Hepatocyte (in vitro differentiated cells): ENCODE measurements at regions not wholly inside any gene's neighbourhood (a gene's known extent, or its start where the extent isn't known, plus 50 kb on each side); places are given as distances from the start of the nearest gene placed in this dataset.
A peak's percentile ranks its signal among the peaks of the same experiment; 100 is the strongest.

Experiments used
- DNase-seq: peaks from one replicate; pipeline ENCODE4 v3.0.0-alpha.2; 2016; ENCODE audit warnings: low spot score
- H2AFZ ChIP-seq: fragments of 200-600 bp; sonication (generic); 2 replicates; pipeline ENCODE4 v1.6.0; 2016; ENCODE audit warnings: antibody characterized with exemption, mild to moderate bottlenecking
- H3K27ac ChIP-seq: fragments of 200-600 bp; sonication (generic); 2 replicates; pipeline ENCODE4 v1.5.1; 2016; ENCODE audit warnings: mild to moderate bottlenecking
- H3K27me3 ChIP-seq: fragments of 200-600 bp; sonication (generic); 2 replicates; pipeline ENCODE4 v1.6.1; 2016
- H3K36me3 ChIP-seq: fragments of 200-600 bp; sonication (generic); replicated peaks from 2 replicates; pipeline ENCODE4 v1.5.1; 2016; ENCODE audit warnings: low read depth; ENCODE audit not compliant: insufficient read depth
- H3K4me1 ChIP-seq: fragments of 200-600 bp; sonication (generic); 2 replicates; pipeline ENCODE4 v1.5.1; 2016; ENCODE audit warnings: mild to moderate bottlenecking, moderate library complexity; ENCODE audit not compliant: insufficient read depth
- H3K4me2 ChIP-seq: fragments of 200-600 bp; sonication (generic); 2 replicates; pipeline ENCODE4 v1.6.0; 2016
- H3K4me3 ChIP-seq: fragments of 200-600 bp; sonication (generic); 2 replicates; pipeline ENCODE4 v1.5.1; 2016; ENCODE audit warnings: mild to moderate bottlenecking
- H3K79me2 ChIP-seq: fragments of 200-600 bp; sonication (generic); 2 replicates; pipeline ENCODE4 v1.6.0; 2017; ENCODE audit warnings: mild to moderate bottlenecking
- H3K9me2 ChIP-seq: fragments of 200-600 bp; sonication (generic); replicated peaks from 2 replicates; pipeline ENCODE4 v1.6.0; 2017; ENCODE audit warnings: mild to moderate bottlenecking; ENCODE audit not compliant: insufficient read depth
- H3K9me3 ChIP-seq: fragments of 200-600 bp; sonication (generic); 2 replicates; pipeline ENCODE4 v1.5.1; 2016; ENCODE audit warnings: low read depth, mild to moderate bottlenecking
- H4K20me1 ChIP-seq: fragments of 200-600 bp; sonication (generic); 2 replicates; pipeline ENCODE4 v1.6.0; 2016; ENCODE audit warnings: mild to moderate bottlenecking; ENCODE audit not compliant: insufficient read depth, poor library complexity, severe bottlenecking
- EZH2 ChIP-seq: fragments of 200-600 bp; sonication (generic); IDR thresholded peaks from 2 replicates; pipeline ENCODE4 v1.6.1; 2016; ENCODE audit warnings: antibody characterized with exemption, mild to moderate bottlenecking, borderline replicate concordance
- EZH2phosphoT487 ChIP-seq: fragments of 200-600 bp; sonication (generic); IDR thresholded peaks from one replicate; pipeline ENCODE4 v1.6.1; 2018; ENCODE audit warnings: antibody characterized with exemption, mild to moderate bottlenecking, low read depth, moderate library complexity; ENCODE audit not compliant: unreplicated experiment, severe bottlenecking
- WGBS: methylation state at CpG from one replicate; pipeline ENCODE4 v1.1.6; 2016; ENCODE audit warnings: low lambda C conversion rate; ENCODE audit errors: missing lambda C conversion rate; 5-methylcytosine and 5-hydroxymethylcytosine counted together
- TF ChIP-seq, protein P1 (sequence below): fragments of 200-600 bp; sonication (generic); IDR thresholded peaks from 2 replicates; pipeline ENCODE4 v1.5.1; 2016; ENCODE audit warnings: antibody characterized with exemption, mild to moderate bottlenecking; ENCODE audit not compliant: poor library complexity

- H3K27me3 ChIP-seq: no peaks in the 10 kb centered on the region
- H3K4me2 ChIP-seq: no peak overlapping the region
- H2AFZ ChIP-seq: no peak overlapping the region
- WGBS: 73% methylated on average over 1 of the region's 1 CpG
- no peak for DNase-seq
- H3K36me3 ChIP-seq: no peaks in the 10 kb centered on the region
- H3K4me1 ChIP-seq: no peaks in the 10 kb centered on the region
- H4K20me1 ChIP-seq: no peaks in the 10 kb centered on the region
- H3K4me3 ChIP-seq: no peak overlapping the region
- H3K9me3 ChIP-seq: no peaks in the 10 kb centered on the region
- no peaks in the 10 kb centered on the region for H3K9me2 ChIP-seq
- TF ChIP-seq, protein P1, sequence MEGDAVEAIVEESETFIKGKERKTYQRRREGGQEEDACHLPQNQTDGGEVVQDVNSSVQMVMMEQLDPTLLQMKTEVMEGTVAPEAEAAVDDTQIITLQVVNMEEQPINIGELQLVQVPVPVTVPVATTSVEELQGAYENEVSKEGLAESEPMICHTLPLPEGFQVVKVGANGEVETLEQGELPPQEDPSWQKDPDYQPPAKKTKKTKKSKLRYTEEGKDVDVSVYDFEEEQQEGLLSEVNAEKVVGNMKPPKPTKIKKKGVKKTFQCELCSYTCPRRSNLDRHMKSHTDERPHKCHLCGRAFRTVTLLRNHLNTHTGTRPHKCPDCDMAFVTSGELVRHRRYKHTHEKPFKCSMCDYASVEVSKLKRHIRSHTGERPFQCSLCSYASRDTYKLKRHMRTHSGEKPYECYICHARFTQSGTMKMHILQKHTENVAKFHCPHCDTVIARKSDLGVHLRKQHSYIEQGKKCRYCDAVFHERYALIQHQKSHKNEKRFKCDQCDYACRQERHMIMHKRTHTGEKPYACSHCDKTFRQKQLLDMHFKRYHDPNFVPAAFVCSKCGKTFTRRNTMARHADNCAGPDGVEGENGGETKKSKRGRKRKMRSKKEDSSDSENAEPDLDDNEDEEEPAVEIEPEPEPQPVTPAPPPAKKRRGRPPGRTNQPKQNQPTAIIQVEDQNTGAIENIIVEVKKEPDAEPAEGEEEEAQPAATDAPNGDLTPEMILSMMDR: no peak
- TF ChIP-seq EZH2: no peak
- no peak for TF ChIP-seq EZH2phosphoT487
- H3K79me2 ChIP-seq: no peaks in the 10 kb centered on the region
- H3K27ac ChIP-seq: no peak overlapping the region
Observed at GRCh38 chr9:73906671-73907070, 590.5 kb upstream of the RORB start.

- Histone ChIP-seq H3K9me2 (no peaks in the 10 kb centered on the region), H3K4me2 (no peak overlapping the region), H3K4me1 (no peaks in the 10 kb centered on the region), H3K79me2 (no peaks in the 10 kb centered on the region), H3K9me3 (no peaks in the 10 kb centered on the region), H4K20me1 (no peaks in the 10 kb centered on the region), H3K4me3 (no peak overlapping the region), H3K36me3 (no peaks in the 10 kb centered on the region), H3K27ac (no peak overlapping the region), H2AFZ (no peak overlapping the region), H3K27me3 (no peaks in the 10 kb centered on the region)
- TF ChIP-seq EZH2: no peak
- TF ChIP-seq EZH2phosphoT487: no peak
- TF ChIP-seq, protein P1: no peak
- DNase-seq: no peak
- 88% methylated on average over 3 of the region's 3 CpGs for WGBS
Observed at GRCh38 chr9:73911804-73912203, 585.3 kb upstream of the RORB start.

GRCh38 chr9:73916016-73916673 lies 581.0 kb upstream of the RORB start:
- DNase-seq: peak; percentile 58
- no peak overlapping the region for H2AFZ ChIP-seq

More at GRCh38 chr9:73916016-73916673, 581.0 kb upstream of the RORB start:
- Histone ChIP-seq H3K36me3 (no peaks in the 10 kb centered on the region), H3K4me2 (no peak overlapping the region), H3K4me1 (no peaks in the 10 kb centered on the region), H3K4me3 (no peak overlapping the region), H3K27ac (no peak overlapping the region), H4K20me1 (no peaks in the 10 kb centered on the region), H3K9me3 (no peaks in the 10 kb centered on the region), H3K9me2 (no peaks in the 10 kb centered on the region), H3K27me3 (no peaks in the 10 kb centered on the region), H3K79me2 (no peaks in the 10 kb centered on the region)
- 51% methylated on average over 6 of the region's 6 CpGs for WGBS
- no peak for TF ChIP-seq EZH2
- TF ChIP-seq, protein P1: peak; percentile 46
- no peak for TF ChIP-seq EZH2phosphoT487
